Esophagus muscularis mucosa (tissue), 4 donors: ENCODE measurements at regions not wholly inside any gene's neighbourhood (a gene's known extent, or its start where the extent isn't known, plus 50 kb on each side); places are given as distances from the start of the nearest gene placed in this dataset.

Source experiments
- CTCF ChIP-seq, 3 experiments: fragments of 200-600 bp in 2 of 3; fragments of 450-650 bp in 1 of 3; sonication (generic) in 2 of 3; IDR thresholded peaks; one replicate each; pipeline ENCODE4 v1.5.1; 2017 to 2019; ENCODE audit warnings: antibody characterized with exemption in 3 of 3, mild to moderate bottlenecking in 2 of 3, moderate library complexity in 1 of 3
- EP300 ChIP-seq: sonication (generic); formaldehyde crosslinking; IDR thresholded peaks from one replicate; pipeline ENCODE4 v1.6.1; 2017; ENCODE audit warnings: antibody characterized with exemption
- POLR2A ChIP-seq: fragments of 450-650 bp; IDR thresholded peaks from one replicate; pipeline ENCODE4 v1.6.1; 2017; ENCODE audit warnings: antibody characterized with exemption, moderate library complexity, mild to moderate bottlenecking, low read depth
- POLR2AphosphoS5 ChIP-seq, 2 donors: sonication (generic); formaldehyde crosslinking; IDR thresholded peaks; one replicate each; pipeline ENCODE4 v1.6.1; 2017; ENCODE audit warnings: antibody characterized with exemption in 2 of 2

- TF ChIP-seq CTCF (IDR thresholded peaks at IDR 0.05) (no peak), POLR2AphosphoS5 (IDR thresholded peaks at IDR 0.05) (no peak), POLR2A (no peak), EP300 (no peak)
Observed at GRCh38 chr7:20963556-20964280, 177.0 kb upstream of the SP8 start.
